ENCODE measurements at regions not wholly inside any gene's neighbourhood (a gene's known extent, or its start where the extent isn't known, plus 50 kb on each side); places are given as distances from the start of the nearest gene placed in this dataset.
"Not testable (repeated sequence)": the region's sequence is repeated elsewhere in the genome, so short reads cannot be mapped to it uniquely, and the experiment has no call there.

GRCh38 chr20:11708223-11708622, 209.5 kb upstream of the BTBD3 start:
- not testable (repeated sequence) for H3K9me3 ChIP-seq (ENCODE audit: control insufficient read depth, insufficient read depth, low read length); H3K4me1 ChIP-seq (ENCODE audit: insufficient read depth, low read length); H3K9ac ChIP-seq (ENCODE audit: low read depth, low read length); H3K36me3 ChIP-seq (ENCODE audit: insufficient read depth, low read length)

DNA sequence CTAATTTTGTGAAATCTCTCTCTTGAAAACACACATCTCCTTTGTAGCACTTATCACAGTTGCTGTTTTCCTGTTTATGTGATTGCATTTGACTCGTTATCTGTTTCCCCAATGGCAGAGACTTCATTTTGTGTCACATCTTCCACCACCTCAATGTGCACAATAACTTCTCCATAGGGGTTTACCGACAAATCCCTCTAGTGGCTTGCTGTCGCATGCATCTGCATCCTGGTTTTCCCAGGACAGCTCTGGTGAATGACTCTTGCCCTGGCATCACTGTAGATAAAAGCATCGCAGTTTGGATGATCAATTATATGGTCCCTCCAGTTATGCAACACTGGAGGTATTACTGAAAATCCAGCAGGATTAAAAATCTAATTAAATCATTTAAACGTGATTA, 206.5 kb upstream of the BTBD3 start:
- no peaks in the 10 kb centered on the region for H3K9me3 ChIP-seq (ENCODE audit: control insufficient read depth, insufficient read depth, low read length)
- peaks cover under 1% of the 10 kb centered on the region; the same call in 1 of the 2 replicates for H3K4me1 ChIP-seq (ENCODE audit: insufficient read depth, low read length)
- H3K36me3 ChIP-seq (ENCODE audit: insufficient read depth, low read length) = no peaks in the 10 kb centered on the region
- no peak overlapping the region for H3K9ac ChIP-seq (ENCODE audit: low read depth, low read length)

- Histone ChIP-seq H3K9me3 (ENCODE audit: control insufficient read depth, insufficient read depth, low read length) (no peaks in the 10 kb centered on the region), H3K36me3 (ENCODE audit: insufficient read depth, low read length) (no peaks in the 10 kb centered on the region), H3K4me1 (ENCODE audit: insufficient read depth, low read length) (peaks cover 5% of the 10 kb centered on the region; the same call in 1 of the 2 replicates), H3K9ac (ENCODE audit: low read depth, low read length) (no peak overlapping the region)
Observed at GRCh38 chr20:11712639-11713160, 205.0 kb upstream of the BTBD3 start.

DNA sequence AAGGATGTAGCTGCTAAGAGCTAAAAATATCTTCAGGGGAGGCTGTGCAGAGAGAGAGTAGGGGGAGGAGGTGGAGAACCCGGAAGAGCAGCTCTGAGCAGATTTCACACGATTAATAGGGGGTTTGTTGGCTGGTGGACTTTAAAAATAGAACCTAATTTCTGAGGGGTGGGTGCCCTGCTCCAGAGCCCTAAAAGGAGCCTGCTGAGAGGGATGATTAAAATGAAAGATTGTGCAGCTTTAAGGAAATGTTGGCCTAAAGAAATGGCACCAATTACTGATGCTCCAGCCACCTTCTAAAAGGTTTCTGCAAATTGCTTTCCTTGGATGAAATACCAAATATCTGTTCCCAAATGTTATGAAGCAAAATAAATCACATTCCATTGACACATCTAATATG, 202.8 kb upstream of the BTBD3 start:
- H3K36me3 ChIP-seq (ENCODE audit: insufficient read depth, low read length) = no peaks in the 10 kb centered on the region
- no peak overlapping the region for H3K9ac ChIP-seq (ENCODE audit: low read depth, low read length)
- no peaks in the 10 kb centered on the region for H3K9me3 ChIP-seq (ENCODE audit: control insufficient read depth, insufficient read depth, low read length)
- peaks cover 23% of the 10 kb centered on the region; the same call in 1 of the 2 replicates for H3K4me1 ChIP-seq (ENCODE audit: insufficient read depth, low read length)

DNA sequence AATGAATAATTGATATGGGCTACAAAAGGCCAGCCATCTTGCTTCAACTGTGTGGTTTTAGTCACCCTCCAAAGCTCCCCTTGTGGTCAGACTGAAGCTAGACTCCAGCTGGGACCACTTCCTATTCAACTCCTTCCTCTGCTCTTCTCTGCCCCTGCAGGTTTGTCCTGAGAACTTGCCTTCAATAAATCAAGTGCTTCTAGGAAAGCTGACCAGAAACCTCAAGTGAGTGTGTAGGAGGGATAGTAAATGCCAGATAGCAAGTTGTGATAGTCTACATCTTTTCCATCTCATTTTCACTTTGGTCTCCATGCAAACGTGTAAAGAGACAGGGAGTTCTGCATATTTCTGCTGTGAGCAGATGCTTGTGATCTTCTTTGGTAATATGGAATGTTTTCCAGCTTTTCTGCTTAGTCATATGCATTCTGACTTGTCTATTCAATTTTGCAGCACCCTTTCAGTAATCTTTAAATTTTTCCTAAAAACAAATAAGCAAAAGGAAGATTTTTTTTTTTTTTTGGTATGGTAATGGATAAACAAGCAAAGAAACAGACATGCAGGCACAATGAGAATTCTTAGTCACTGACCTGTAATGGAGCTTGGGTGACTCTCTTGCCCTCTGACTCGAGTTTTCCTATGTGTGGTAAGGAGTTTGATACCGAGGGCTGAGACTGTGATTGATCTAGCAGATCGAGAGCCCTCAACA, 201.3 kb upstream of the BTBD3 start:
- H3K36me3 ChIP-seq (ENCODE audit: insufficient read depth, low read length) = no peaks in the 10 kb centered on the region
- no peak overlapping the region for H3K9ac ChIP-seq (ENCODE audit: low read depth, low read length)
- H3K9me3 ChIP-seq (ENCODE audit: control insufficient read depth, insufficient read depth, low read length) = no peaks in the 10 kb centered on the region
- H3K4me1 ChIP-seq (ENCODE audit: insufficient read depth, low read length) = peaks cover 24% of the 10 kb centered on the region; the same call in 1 of the 2 replicates

DNA sequence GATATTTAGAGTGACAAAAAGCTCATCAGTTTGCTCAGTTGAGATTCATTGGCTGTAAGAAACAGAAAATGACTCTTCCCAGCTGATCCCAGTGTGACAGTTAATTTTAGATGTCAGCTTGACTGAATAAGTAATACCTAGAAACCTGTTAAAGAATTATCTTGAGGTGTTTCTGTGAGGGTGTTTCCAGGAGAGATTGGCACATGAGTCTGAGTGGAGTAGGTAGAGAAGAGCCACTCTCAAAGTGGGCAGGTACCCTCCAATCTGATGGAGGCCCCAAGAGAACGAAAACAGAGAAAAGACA, 200.8 kb upstream of the BTBD3 start:
- no peak overlapping the region for H3K9ac ChIP-seq (ENCODE audit: low read depth, low read length)
- H3K36me3 ChIP-seq (ENCODE audit: insufficient read depth, low read length) = no peaks in the 10 kb centered on the region
- H3K4me1 ChIP-seq (ENCODE audit: insufficient read depth, low read length) = peaks cover 24% of the 10 kb centered on the region; the same call in 1 of the 2 replicates
- no peaks in the 10 kb centered on the region for H3K9me3 ChIP-seq (ENCODE audit: control insufficient read depth, insufficient read depth, low read length)

GRCh38 chr20:11717562-11717961, 200.1 kb upstream of the BTBD3 start:
- H3K9me3 ChIP-seq (ENCODE audit: control insufficient read depth, insufficient read depth, low read length) = no peaks in the 10 kb centered on the region
- peaks cover 24% of the 10 kb centered on the region; the same call in 1 of the 2 replicates for H3K4me1 ChIP-seq (ENCODE audit: insufficient read depth, low read length)
- no peak overlapping the region for H3K9ac ChIP-seq (ENCODE audit: low read depth, low read length)
- no peaks in the 10 kb centered on the region for H3K36me3 ChIP-seq (ENCODE audit: insufficient read depth, low read length)

GRCh38 chr20:11718474-11719094, 199.1 kb upstream of the BTBD3 start:
- Histone ChIP-seq H3K9me3 (ENCODE audit: control insufficient read depth, insufficient read depth, low read length) (no peaks in the 10 kb centered on the region), H3K36me3 (ENCODE audit: insufficient read depth, low read length) (no peaks in the 10 kb centered on the region), H3K4me1 (ENCODE audit: insufficient read depth, low read length) (peaks cover 24% of the 10 kb centered on the region; the same call in 1 of the 2 replicates), H3K9ac (ENCODE audit: low read depth, low read length) (no peak overlapping the region)

DNA sequence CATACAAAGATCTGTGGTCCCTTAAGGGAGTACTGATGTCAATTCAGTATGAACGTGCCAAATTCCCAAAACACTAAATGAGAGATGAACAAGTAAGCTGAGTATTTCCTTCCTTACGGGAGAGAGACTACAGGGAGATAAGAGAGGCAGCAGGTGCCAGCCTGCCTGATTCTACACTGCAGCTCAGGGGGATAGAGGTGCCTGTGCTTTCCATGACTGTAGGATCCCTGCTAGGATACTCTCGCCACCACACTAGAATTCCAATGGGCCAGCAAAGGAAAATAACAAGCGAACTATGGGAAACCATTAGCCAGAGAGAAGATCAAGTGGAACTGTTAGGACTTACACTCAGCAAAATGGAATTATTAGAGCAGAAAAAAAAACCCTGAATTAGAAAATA, 198.5 kb upstream of the BTBD3 start:
- no peaks in the 10 kb centered on the region for H3K9me3 ChIP-seq (ENCODE audit: control insufficient read depth, insufficient read depth, low read length)
- no peak overlapping the region for H3K9ac ChIP-seq (ENCODE audit: low read depth, low read length)
- H3K4me1 ChIP-seq (ENCODE audit: insufficient read depth, low read length) = peaks cover 24% of the 10 kb centered on the region; the same call in 1 of the 2 replicates
- no peaks in the 10 kb centered on the region for H3K36me3 ChIP-seq (ENCODE audit: insufficient read depth, low read length)

DNA sequence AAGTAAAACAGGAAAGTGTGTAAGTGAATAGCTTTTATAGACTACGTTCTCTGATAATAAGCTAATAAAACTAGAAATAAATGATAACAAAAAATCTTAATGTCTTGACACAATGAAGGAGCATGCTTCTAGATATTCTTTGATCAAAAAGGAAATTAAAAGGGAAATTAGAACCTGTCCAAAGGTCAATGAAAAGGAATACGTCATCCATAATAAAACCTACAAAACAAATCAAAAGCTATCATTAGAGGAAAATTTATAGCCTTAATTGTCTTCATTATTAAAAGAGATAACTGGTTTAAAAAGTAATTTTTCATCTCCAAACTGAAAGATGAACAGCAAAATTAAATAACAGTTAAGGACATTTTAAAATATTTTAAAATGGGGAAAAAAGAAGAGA, 196.3 kb upstream of the BTBD3 start:
- Histone ChIP-seq H3K9ac (ENCODE audit: low read depth, low read length) (no peak overlapping the region), H3K9me3 (ENCODE audit: control insufficient read depth, insufficient read depth, low read length) (no peaks in the 10 kb centered on the region), H3K36me3 (ENCODE audit: insufficient read depth, low read length) (no peaks in the 10 kb centered on the region), H3K4me1 (ENCODE audit: insufficient read depth, low read length) (peaks cover 22% of the 10 kb centered on the region; the same call in 1 of the 2 replicates)

DNA sequence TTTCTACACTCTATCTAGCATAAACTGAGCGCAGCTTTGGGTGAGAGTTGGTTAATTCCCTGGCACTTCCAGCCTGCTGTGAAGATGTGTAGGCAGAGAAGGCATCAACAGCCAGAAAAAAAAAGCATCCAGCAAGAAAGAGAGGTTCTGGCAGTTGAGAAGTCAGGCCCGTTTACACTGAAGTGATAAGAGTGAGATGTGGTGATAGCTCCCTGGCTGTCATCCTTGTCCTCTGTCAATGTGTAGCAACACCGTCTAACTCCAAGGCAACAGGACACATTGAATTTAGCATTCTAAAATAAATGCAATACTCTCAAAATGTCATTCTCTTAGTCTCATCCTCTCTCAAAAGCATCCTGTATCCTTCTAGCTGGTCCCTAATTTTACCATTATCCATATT, 193.6 kb upstream of the BTBD3 start:
- Histone ChIP-seq H3K36me3 (ENCODE audit: insufficient read depth, low read length) (no peaks in the 10 kb centered on the region), H3K9ac (ENCODE audit: low read depth, low read length) (no peak overlapping the region), H3K9me3 (ENCODE audit: control insufficient read depth, insufficient read depth, low read length) (no peaks in the 10 kb centered on the region), H3K4me1 (ENCODE audit: insufficient read depth, low read length) (peaks cover 9% of the 10 kb centered on the region; the same call in 1 of the 2 replicates)

GRCh38 chr20:11726026-11726425, 191.7 kb upstream of the BTBD3 start:
- H3K9ac ChIP-seq (ENCODE audit: low read depth, low read length) = no peak overlapping the region
- H3K9me3 ChIP-seq (ENCODE audit: control insufficient read depth, insufficient read depth, low read length) = no peaks in the 10 kb centered on the region
- H3K36me3 ChIP-seq (ENCODE audit: insufficient read depth, low read length) = no peaks in the 10 kb centered on the region
- H3K4me1 ChIP-seq (ENCODE audit: insufficient read depth, low read length) = no peaks in the 10 kb centered on the region

DNA sequence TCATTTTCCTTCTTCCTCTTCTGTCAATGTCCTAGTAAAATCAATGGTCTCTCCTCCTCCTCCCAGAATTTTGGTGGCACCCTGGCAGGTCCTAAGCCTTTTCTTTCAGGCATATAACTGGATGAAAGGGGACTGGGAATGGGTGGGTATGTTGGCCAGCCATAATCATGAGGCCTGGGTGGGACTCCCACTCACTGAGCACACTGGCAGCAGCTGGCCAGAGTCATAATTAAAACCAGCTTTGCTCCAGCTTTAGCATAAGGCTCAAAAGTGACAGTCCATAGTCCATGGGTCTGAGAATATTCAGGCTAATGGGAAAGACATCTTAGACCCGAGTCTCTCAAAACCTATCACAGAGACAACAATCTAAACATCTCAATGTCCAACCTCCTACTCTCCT, 190.0 kb upstream of the BTBD3 start:
- Histone ChIP-seq H3K9ac (ENCODE audit: low read depth, low read length) (no peak overlapping the region), H3K9me3 (ENCODE audit: control insufficient read depth, insufficient read depth, low read length) (no peaks in the 10 kb centered on the region), H3K36me3 (ENCODE audit: insufficient read depth, low read length) (no peaks in the 10 kb centered on the region)

GRCh38 chr20:11728937-11729336, 188.8 kb upstream of the BTBD3 start:
- no peaks in the 10 kb centered on the region for H3K36me3 ChIP-seq (ENCODE audit: insufficient read depth, low read length)
- no peaks in the 10 kb centered on the region for H3K4me1 ChIP-seq (ENCODE audit: insufficient read depth, low read length)
- H3K9ac ChIP-seq (ENCODE audit: low read depth, low read length) = no peak overlapping the region
- H3K9me3 ChIP-seq (ENCODE audit: control insufficient read depth, insufficient read depth, low read length) = no peaks in the 10 kb centered on the region

More for the DNA sequence above, 190.0 kb upstream of the BTBD3 start:
- no peaks in the 10 kb centered on the region for H3K4me1 ChIP-seq (ENCODE audit: insufficient read depth, low read length)

DNA sequence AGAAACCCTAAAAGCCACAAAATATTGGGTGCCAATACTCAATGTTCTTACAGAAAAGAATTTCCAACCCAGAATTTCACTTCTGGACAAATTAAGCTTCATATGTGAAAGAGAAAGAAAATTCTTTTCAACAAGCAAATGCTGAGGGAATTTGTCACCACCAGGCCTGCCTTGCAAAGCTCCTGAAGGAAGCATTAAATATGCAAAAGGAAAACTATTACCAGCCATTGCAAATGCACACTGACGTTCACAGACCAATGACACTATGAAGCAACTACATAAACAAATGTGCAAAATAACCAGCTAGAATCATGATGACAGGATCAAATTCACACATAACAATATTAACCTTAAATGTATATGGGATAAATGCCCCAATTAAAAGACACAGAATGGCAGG, 187.9 kb upstream of the BTBD3 start:
- no peaks in the 10 kb centered on the region for H3K9me3 ChIP-seq (ENCODE audit: control insufficient read depth, insufficient read depth, low read length)

More for the DNA sequence above, 187.9 kb upstream of the BTBD3 start:
- Histone ChIP-seq H3K4me1 (ENCODE audit: insufficient read depth, low read length) (no peaks in the 10 kb centered on the region), H3K9ac (ENCODE audit: low read depth, low read length) (no peak overlapping the region), H3K36me3 (ENCODE audit: insufficient read depth, low read length) (no peaks in the 10 kb centered on the region)
